ENCODE measurements at regions not wholly inside any gene's neighbourhood (a gene's known extent, or its start where the extent isn't known, plus 50 kb on each side); places are given as distances from the start of the nearest gene placed in this dataset.

DNA sequence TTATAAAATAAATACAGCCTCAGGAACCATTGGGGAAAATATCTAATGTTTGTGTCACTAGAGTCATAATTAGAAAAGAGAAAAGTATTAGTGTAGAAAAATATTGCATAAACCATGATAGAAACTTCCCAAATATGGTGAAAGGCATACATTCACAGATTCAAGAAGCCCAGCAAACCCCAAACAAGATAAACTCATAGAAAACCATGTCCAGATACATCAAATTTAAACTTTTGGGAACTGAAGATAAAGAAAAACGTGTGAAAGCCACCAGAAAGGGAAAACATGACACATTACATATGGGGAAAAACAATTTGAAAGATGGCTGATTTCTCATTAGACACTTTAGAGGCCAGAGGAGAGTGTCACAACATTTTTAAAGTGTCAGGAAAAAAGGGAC, 236.5 kb upstream of the FN1 start:
- Histone ChIP-seq H2AFZ (ENCODE audit: control insufficient read depth, low read depth, low read length) (no peak overlapping the region), H3K27ac (ENCODE audit: control insufficient read depth, insufficient read depth) (no peak overlapping the region), H3K4me3 (no peak overlapping the region), H3K79me2 (ENCODE audit: control insufficient read depth, insufficient read depth, low read length) (no peaks in the 10 kb centered on the region), H3K4me1 (ENCODE audit: control insufficient read depth, insufficient read depth, low read length) (no peaks in the 10 kb centered on the region), H3K9me3 (replicated peaks; ENCODE audit: control insufficient read depth, insufficient read depth, low read length) (no peaks in the 10 kb centered on the region), H3K9ac (ENCODE audit: control insufficient read depth, insufficient read depth, low read length) (no peak overlapping the region), H3K4me2 (ENCODE audit: control insufficient read depth, insufficient read depth) (no peak overlapping the region), H4K20me1 (ENCODE audit: control insufficient read depth, insufficient read depth) (no peaks in the 10 kb centered on the region), H3K36me3 (ENCODE audit: control insufficient read depth in 2 of 2, insufficient read depth in 2 of 2, low read length in 1 of 2) (no peaks in the 10 kb centered on the region), H3K27me3 (replicated peaks in 1 of 2; ENCODE audit: control insufficient read depth in 2 of 2, insufficient read depth in 2 of 2, low read length in 1 of 2) (no peaks in the 10 kb centered on the region)
- TF ChIP-seq POLR2A (IDR thresholded peaks at IDR 0.05; ENCODE audit: low read depth, low read length), result no peak
- TF ChIP-seq, protein P1, sequence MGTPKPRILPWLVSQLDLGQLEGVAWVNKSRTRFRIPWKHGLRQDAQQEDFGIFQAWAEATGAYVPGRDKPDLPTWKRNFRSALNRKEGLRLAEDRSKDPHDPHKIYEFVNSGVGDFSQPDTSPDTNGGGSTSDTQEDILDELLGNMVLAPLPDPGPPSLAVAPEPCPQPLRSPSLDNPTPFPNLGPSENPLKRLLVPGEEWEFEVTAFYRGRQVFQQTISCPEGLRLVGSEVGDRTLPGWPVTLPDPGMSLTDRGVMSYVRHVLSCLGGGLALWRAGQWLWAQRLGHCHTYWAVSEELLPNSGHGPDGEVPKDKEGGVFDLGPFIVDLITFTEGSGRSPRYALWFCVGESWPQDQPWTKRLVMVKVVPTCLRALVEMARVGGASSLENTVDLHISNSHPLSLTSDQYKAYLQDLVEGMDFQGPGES (IDR thresholded peaks at IDR 0.05), result no peak
- TF ChIP-seq FOXM1 (IDR thresholded peaks at IDR 0.05; ENCODE audit: low read depth, low read length), result no peak
- no peak for TF ChIP-seq EGR1 (IDR thresholded peaks at IDR 0.05; ENCODE audit: borderline replicate concordance in 1 of 2, low read depth in 2 of 2, low read length in 2 of 2)
- no peak for TF ChIP-seq CBX5 (IDR thresholded peaks at IDR 0.05; ENCODE audit: low read depth)
- TF ChIP-seq E2F4 (IDR thresholded peaks at IDR 0.05; ENCODE audit: low read depth, low read length), result no peak
- TF ChIP-seq E4F1 (IDR thresholded peaks at IDR 0.05; ENCODE audit: borderline replicate concordance, partially characterized antibody), result no peak
- intact Hi-C loops (cut with micrococcal nuclease; ENCODE audit: unreplicated experiment), result no loop called here
- CTCF ChIA-PET, result interaction anchor here (1.8 kb wide), 1 partner anchor 9 kb away, joined by 5 read pairs; no protein-coding TSS in a partner anchor
- WGBS (ENCODE audit: insufficient coverage, insufficient replicate concordance, low lambda C conversion rate, missing lambda C conversion rate), result 0% methylated on average over 1 of the region's 1 CpG
- ATAC-seq (no peak), DNase-seq (ENCODE audit: low read depth, low spot score) (no peak), FAIRE-seq (no peak)
- RAD21 ChIA-PET (ENCODE audit: unreplicated experiment), result interaction anchor here (1.0 kb wide), 1 partner anchor 203 kb away, joined by 3 read pairs; no protein-coding TSS in a partner anchor
- BruUV-seq (replicated peaks), result no TSS peak
- in situ Hi-C loops (cut with MboI), result no loop called here
- POLR2A ChIA-PET, result no interaction called here
- SMC1A ChIA-PET (ENCODE audit: uncharacterized antibody, unreplicated experiment), result interaction anchor here (1.4 to 2.6 kb wide), 4 partner anchors 8 to 158 kb away, joined by 3 to 19 read pairs (median 6); no protein-coding TSS in a partner anchor
